NOMO-1 treated with DMSO at 0.1 percent for 48 hours (cell line): ENCODE measurements at regions not wholly inside any gene's neighbourhood (a gene's known extent, or its start where the extent isn't known, plus 50 kb on each side); places are given as distances from the start of the nearest gene placed in this dataset.
"Not testable (repeated sequence)": the region's sequence is repeated elsewhere in the genome, so short reads cannot be mapped to it uniquely, and the experiment has no call there.

Experiments
- DNase-seq: peaks from one replicate; lab custom pipeline; 2025; ENCODE audit not compliant: unreplicated experiment; lab: John Stamatoyannopoulos, UW

DNA sequence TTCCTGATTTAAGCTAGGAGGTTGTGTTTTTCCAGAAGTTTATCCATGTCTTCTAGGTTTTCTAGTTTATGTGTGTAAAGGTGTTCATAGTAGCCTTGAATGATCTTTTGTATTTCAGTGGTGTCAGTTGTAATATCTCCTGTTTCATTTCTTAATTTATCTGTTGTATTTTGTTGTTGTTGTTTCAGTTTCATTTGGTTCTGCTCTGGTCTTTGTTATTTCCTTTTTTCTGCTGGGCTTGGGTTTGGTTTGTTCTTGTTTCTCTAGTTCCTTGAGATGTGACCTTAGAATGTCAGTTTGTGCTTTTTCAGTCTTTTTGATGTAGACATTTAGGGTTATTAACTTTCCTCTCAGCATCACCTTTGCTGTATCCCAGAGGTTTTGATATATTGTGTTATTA is 62.8 kb downstream of the SCP2D1 start:
- DNase-seq, result not testable (repeated sequence)

DNA sequence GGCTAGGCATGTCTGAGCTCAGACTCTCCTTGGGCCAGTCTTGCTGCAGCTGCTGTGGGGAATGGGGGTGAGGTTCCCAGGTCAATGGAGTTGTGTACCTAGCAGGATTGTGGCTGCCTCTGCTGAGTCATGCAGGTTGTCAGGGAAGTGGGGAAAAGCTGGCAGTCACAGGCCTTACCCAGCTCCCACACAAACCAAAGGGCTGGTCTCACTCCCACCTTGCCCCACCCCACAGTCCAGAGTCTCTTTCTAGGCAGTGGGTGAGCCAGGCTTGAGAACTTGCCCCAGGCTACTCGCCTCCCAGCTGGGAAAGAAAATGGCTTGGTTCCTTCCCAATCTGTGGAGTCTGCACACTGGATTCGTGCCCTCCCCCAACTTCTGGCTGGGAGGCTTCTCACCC is 65.7 kb downstream of the SCP2D1 start:
- DNase-seq, result no peak

DNA sequence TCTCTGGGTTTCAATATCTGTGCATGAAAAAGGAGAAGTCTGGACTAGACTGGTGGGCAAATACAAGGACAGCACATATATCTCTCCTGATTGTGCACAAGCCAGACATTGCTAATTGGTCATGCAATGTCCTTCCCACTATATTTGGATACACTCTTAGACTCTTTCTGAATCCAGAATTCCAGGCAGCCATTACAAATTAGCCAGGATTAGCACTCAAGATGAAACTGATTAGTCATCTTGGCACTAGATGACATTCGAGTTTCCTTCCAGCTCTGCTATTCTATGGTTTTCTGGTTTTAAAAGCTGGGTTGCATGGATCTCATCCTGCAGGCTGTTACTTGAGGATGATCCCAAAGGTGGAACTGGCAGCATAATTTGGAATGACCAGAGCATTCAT is 73.2 kb downstream of the SCP2D1 start:
- DNase-seq, result no peak

DNA sequence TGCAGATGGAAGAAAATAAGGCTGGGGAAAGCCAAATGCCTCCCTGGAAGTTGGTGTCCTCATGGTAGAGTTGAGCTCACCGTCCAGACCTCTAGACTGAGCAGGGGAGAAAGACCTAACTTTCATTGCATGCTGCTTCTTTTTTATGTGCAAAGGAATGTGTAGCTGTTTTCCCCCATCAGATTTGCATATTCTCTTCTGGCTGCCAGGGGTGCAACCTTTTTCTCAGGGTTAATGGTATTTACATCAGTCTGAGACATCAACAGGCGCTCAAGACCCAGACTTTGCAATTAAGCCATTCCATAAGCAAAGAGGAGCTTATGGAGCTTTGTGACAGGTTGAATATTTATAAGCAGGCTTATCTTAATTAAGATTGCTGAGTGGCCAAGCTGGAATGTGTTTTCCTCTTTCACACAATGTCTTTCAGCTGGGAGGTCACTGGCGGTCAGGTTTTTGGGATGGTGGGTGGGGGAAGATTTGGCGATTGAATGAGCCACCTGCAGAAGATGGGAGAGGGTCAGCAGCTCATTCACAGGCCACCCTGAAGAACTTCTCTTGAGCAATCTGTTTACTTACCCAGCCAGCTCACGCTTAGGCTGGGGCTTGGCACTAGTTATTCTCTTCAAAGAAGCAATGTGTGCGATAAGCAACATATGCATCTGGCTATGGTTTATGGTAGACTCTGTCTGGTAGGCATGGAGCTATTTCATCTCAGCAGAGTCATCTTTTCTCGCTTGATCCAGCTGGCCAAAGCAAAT is 88.6 kb downstream of the SCP2D1 start:
- DNase-seq, result no peak

DNA sequence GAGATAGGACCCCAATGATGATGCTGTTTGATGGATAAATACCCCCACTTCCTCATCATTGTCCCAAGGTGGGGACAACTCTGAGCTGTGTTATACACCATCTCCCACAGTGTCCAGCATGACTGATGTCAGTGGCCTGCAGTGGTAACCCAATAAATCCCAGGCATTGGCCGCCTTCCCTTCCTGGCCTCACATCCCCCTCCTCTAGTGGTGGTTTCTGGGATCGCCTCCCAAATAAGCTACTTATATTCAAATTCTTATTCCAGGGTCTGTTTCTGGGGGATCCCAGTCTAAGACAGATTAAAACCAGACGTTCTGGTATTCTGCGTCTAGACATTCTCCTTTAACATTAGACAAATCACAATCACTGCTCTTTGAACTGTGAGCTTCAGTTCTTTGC is 90.6 kb downstream of the SCP2D1 start:
- no peak for DNase-seq

DNA sequence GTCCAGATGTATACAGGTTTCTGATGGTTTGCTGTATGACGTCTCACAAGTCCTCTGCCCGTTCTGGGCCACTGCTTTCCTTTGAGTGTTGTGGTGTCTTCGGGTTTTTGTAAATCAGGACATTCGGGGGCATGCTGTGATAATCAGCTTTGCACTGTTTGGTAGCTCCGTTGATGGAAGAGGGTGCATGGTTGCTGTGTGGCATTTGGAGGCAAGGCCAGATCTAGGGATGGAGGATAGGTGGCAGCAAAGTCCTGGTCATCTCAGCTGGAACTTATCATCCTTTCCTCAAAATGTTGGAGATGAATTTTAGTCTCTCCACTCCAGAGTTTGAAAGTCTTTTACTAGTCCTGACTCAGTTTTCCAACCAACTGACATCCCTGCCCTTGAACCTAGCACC is 91.0 kb downstream of the SCP2D1 start:
- peak; percentile 31 for DNase-seq

DNA sequence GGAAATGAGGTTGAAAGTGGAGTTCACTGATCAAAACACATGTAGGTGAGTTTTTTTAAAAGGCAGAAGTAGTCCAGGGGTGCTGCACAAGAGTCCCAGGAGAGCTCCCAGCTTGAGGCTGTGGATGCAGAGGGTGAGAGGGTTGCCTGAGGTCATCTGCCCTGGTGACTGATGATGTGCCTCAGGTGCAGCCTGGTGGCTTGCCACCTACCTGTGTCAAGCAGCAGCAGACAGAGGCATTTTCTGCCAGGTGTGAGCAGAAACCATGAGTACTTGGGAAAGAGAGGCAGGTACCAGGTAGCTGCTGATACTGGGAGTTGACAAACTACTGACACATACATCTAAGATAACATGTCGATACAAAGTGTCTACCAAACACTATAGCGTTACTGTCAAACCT is 92.5 kb downstream of the SCP2D1 start:
- DNase-seq, result no peak

DNA sequence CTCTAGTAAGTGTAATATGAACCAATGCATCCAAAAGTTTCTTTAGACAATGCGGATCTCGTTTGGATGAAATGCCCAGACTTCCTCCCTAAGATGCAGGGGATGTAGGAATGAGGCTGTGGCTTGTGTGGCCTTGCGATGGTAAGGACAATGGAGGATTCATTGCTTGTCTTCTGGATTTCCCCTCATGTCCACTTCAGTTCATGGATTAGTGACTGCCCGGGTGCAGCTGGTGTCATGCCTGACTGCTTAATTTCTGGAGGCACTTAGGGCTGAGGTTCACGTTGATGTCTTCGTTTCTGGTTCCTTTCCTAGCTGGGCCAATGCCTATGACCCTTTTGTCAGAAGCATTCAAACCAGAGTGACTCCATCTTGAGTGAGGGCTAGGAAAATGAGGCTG is 93.8 kb downstream of the SCP2D1 start:
- DNase-seq, result no peak

DNA sequence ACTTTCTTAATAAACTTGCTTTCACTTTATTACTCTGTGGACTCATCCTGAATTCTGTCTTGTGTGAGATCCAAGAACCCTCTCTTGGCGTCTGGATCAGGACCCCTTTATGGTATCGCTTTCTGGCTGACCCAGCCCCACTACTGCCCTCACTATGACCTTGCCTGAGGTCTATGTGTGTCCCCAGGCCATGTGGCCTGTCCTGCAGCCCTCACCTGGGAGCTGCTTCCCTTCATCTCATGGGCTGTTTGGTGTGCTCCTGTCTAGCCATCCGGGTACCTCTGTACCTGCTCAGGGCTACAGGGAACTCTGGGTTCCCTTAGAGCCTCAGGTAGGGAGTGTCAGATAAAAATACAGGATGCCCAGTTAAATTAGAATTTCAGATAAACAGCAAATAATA is 94.5 kb downstream of the SCP2D1 start:
- no peak for DNase-seq

DNA sequence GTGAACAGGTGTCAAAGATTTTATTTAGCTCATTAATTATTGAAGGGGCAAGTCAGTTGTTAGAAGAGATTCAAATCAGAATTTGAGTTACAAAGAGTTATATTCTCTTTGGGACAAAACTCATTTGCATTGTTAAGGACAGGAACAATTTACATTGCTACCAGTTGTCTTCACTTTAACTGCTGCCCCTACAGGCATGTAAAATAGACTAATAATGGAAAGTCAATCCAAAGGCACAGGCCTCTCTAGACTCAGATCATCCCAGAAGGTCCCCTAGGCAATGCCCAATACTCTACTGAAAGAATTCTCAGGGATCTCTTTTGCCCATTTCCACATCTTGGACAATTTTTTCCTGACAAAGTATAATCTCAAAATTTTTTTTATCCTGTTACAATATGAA is 95.7 kb downstream of the SCP2D1 start:
- DNase-seq, result no peak

DNA sequence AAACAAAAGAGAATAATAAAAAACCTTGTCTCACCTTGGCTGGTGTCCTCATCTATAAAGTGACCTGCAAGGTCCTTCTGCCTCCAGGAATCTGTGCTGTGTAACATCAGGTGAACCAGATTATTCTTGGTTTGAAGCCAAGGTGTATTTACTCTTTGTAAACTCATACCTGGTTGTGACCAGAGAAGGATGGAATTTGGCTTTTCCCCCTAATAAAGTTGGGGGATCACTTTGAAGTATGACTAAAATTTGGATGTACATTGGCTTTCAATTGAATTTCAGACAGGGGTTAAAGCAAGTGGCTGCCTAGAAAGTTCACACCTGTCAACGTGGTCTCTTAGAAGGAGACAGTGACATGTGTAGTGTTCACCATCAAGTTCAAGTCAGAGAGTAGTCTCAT is 100.1 kb downstream of the SCP2D1 start:
- no peak for DNase-seq

DNA sequence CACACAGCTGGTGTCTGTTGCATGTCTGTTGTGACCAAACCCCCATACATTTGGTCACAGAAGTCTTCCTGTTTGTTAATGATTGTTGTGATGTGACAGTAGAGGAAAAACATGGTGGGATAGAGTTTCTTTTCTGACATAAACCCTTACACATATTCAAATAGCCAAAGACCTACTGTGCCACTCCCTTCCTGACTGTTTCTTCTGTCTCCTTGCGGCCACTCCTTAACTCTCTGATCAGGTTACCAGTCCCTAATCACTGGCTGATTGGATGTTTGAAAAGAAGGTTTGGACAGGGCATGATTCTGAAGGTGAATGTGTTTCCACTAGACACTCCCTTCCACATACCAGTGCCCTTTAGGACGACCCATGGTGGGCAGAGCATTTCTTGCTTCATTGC is 101.2 kb downstream of the SCP2D1 start:
- no peak for DNase-seq

DNA sequence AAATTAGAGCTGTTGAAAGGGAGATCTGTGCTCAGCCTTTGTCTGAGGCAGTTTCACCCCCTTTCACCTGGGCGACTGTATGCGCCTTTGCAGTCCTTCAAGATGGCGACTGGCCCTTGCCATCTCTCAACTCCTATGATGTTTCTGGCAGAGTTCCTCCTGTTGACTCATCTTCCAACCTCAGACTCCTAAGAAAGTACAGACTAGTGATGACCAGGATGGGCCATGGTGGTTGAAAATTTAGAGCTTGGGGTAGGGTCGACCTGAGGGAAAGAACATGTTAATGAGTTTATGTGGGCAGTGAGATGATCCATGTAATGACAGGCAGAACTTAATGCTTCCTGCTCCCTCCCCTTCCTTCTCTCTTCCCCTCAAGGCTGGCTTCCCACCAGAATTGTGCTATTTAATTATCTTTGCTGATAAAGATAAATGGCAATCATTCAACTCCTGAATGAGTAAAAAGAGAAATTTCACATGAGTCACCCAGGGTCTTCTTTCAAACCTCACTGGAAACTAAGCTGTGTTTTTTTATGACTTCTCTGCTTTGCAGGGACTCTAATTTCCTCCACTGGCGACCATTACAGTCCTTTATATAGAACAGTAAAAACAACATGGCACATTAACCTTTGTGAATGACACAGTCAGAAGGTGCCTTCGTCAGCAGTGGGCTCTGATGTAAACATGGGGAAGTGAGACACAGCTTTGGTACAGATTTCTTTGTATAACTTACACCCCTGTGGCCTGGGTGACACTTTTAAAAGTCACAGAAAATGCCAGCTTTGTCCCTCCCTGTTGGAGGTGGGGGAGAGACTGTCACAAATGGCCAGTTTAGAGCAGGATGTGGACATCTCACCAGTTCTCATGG is 103.5 kb downstream of the SCP2D1 start:
- no peak for DNase-seq

DNA sequence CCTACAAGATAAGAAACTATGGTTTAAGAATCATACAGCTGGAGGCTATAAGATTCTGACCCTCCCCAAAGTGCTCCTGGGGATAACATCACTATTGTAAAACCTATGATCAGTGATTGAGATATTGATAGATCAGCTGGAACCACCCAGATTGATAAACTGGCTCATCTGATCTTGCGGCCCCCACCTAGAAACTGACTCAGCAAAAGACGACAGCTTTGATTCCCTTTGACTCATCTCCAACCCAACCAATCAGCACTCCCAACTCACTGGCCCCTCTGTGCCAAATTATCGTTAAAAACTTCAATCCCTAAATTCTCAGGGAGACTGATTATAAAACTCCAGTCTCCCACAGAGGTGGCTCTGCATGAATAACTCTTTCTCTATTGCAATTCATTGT is 106.4 kb downstream of the SCP2D1 start:
- no peak for DNase-seq

DNA sequence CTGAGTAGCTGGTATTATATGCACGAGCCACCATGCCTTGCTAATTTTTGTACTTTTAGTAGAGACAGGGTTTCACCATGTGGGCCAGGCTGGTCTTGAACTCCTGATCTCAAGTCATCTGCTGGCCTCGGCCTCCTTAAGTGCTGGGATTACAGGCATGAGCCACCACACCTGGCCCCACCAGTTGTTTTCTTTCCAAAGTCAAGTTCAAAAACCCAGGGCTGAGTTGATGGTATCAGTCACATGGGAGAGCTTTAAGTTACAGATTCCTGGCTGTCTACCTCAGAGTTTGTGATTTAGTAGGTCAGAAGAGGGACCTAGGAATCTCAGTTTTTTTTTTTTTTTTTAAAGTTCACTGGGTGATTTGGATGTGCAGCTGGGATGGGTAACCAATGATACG is 107.7 kb downstream of the SCP2D1 start:
- DNase-seq, result no peak

DNA sequence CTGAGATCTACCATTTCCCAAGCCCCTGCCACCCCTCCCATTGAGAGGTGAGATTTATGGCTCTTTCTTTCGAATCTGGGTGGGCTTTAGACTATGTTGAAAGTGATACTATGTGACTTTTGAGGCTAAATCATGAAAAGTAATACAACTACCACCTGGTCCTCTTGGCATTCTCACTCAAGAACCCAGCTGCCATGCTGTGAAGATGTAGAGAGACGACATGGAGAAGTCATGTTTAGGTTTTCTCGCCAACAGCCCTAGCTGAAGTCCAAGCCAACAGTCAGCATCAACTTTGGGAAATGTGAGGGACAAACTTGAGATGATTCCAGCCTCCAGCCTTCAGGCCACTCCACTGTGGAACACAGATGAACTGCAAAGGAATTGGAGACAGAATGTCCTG is 108.7 kb downstream of the SCP2D1 start:
- no peak for DNase-seq

DNA sequence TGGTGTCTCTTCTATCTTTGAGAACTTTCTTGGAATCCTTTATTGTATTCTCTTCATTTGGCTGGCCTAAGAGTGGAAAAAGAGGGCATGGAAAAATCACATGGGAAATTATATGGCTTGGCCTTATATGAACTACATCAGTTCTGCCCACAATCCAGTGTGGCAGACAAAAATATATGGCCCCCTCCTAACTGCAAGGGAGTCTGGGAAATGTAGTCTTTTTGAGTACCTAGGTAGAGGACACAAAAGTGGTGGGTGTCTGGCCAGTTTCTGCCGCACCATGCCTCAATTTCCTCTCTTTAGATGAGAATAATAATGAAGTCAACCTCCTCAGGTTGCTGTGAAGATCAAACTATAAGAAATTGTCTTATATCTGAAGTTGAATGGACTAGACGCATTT is 109.3 kb downstream of the SCP2D1 start:
- DNase-seq, result no peak

DNA sequence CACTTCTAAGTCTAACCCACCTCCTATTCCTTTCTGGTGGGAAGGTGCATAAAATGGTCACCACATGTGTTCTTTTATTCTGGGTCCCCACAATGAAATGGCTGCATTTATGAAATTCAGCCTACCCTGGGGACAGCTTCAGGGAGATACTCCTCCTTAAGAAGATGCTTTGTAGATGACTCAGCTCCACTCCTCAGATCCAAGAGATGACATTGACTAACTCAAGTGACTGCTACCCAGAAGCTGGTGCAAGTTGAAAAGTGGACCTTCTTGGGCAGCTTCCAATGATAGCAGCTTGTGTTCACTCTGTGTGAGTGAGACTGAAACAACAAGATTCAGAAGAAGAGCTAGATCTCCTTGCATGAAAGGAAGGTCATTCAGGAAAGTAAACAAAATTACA is 113.4 kb downstream of the SCP2D1 start:
- DNase-seq, result no peak

DNA sequence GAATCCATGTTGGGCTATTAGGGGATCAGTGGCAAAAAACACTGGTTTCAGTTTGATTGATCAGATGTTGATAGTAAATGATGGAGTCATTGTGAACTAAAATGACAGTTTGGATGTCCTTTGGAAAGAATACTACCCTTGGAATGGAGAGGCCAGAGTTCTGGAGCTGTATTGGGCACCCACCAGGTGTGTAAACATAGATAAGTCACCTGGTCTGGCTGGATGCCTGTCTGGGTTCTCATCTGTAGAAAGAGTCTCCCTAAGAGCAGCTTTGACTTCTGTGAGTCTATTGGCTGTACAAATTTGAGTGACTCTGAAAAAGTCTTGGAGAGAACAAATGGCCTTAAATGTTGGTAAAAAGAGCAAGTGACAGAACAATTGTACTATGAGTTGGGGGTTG is 115.0 kb downstream of the SCP2D1 start:
- no peak for DNase-seq

DNA sequence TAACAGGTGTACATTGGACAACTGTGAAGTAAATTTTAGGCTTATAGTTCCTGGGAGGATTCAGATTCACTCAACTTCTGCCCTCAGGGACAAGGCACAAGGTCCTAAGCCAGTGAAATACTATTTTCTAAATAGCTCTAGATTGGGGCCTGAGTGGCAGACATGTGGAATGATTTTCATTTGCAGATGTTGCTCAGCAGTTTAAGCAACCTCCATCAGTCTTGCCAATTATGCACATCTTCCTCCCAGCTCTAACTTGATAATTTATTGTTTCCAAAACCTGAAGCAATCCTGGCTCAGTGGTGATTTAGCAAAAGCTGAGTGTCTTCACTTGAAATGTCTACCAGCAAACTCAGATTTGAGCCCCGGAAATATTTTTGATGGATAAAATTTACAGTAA is 116.2 kb downstream of the SCP2D1 start:
- no peak for DNase-seq

DNA sequence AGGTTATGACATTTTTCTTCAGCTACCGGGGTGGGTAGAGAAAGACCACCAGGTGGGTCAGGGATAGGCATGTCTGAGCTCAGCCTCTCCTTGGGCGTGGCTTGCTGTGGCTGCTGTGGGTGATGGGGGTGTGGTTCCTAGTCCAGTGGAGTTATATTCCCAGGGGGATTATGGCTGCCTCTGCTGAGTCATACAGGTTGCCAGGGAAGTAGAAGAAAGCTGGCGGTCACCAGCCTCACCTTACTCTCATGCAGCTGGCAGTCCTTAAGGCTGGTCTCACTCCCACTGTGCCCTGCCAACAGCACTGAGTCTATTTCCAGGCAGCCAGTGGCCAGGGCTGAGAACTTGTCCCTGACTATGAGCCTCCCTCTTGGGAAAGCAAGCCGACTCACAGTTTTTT is 130.0 kb downstream of the SCP2D1 start:
- DNase-seq, result no peak

DNA sequence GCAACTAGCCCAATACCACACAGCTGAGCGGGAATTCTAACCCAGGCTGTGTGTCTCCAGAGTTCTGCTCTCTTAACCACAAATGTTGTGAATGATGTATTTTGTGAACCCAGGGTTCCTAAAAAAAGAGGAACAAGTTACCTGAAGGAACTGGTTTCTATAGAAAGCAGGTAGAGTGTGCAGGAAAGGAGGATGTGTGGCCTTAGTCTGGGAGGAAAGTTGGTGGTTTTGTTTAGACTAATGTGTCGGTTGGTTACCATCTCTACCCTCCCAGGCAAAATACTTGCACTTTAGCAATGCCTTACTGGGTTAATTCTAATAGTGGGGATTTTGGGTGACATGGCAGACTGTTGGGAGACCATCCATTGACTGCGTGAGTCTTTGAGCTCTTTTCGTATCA is 143.3 kb downstream of the SCP2D1 start:
- no peak for DNase-seq

DNA sequence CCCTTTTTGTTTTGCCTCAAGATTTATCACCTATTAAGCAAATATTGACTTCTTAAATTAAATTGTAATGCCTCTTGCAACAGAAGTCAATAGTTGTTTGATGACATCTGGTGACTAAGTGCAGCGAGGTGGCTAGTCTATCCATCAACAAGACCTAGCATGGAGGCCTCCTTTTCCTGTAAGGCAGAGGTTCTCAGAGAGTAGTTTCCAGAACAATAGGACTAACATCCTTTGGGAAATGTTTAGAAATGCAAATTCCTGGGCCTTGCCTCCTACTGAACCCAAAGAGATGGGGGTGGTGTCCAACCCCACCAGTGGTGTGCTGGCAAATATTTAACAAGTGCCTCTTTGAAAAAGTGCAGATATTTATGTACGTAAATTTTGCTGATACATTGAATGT is 143.7 kb downstream of the SCP2D1 start:
- DNase-seq, result no peak
